ENCODE measurements at regions not wholly inside any gene's neighbourhood (a gene's known extent, or its start where the extent isn't known, plus 50 kb on each side); places are given as distances from the start of the nearest gene placed in this dataset.

DNA sequence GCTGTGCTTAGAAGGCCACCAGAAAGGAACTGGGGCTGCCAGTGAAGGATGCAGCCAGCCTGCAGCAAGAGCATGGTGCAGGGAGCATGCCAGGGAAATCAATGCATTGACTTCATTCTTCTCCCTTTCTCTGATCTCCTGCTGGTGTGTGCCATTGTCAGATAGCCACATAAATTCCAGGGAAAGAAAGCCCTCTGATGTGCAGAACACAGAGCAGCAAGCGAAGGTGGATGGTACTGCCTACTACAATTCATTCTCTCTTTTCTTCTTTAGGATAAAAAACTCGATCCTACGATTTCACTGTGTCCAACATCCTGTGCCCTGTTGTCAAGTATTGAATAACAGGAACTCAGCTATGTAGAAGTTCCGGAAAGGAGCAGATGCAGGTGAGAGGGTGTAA, 446.7 kb upstream of the TMEM132C start:
- TF ChIP-seq EP300 (conservative IDR thresholded peaks at IDR 0.05; ENCODE audit: poor library complexity, severe bottlenecking) (no peak), MXI1 (conservative IDR thresholded peaks at IDR 0.05; ENCODE audit: poor library complexity, severe bottlenecking) (no peak), TAF1 (IDR thresholded peaks at IDR 0.05; ENCODE audit: low read depth) (no peak), POLR2AphosphoS5 (IDR thresholded peaks at IDR 0.05) (no peak), SMC3 (conservative IDR thresholded peaks at IDR 0.05; ENCODE audit: poor library complexity) (no peak), RAD21 (conservative IDR thresholded peaks at IDR 0.05) (no peak), EZH2 (IDR thresholded peaks at IDR 0.05; ENCODE audit: borderline replicate concordance, insufficient read depth, low read length, poor library complexity, severe bottlenecking) (no peak)
- TF ChIP-seq, protein P1, sequence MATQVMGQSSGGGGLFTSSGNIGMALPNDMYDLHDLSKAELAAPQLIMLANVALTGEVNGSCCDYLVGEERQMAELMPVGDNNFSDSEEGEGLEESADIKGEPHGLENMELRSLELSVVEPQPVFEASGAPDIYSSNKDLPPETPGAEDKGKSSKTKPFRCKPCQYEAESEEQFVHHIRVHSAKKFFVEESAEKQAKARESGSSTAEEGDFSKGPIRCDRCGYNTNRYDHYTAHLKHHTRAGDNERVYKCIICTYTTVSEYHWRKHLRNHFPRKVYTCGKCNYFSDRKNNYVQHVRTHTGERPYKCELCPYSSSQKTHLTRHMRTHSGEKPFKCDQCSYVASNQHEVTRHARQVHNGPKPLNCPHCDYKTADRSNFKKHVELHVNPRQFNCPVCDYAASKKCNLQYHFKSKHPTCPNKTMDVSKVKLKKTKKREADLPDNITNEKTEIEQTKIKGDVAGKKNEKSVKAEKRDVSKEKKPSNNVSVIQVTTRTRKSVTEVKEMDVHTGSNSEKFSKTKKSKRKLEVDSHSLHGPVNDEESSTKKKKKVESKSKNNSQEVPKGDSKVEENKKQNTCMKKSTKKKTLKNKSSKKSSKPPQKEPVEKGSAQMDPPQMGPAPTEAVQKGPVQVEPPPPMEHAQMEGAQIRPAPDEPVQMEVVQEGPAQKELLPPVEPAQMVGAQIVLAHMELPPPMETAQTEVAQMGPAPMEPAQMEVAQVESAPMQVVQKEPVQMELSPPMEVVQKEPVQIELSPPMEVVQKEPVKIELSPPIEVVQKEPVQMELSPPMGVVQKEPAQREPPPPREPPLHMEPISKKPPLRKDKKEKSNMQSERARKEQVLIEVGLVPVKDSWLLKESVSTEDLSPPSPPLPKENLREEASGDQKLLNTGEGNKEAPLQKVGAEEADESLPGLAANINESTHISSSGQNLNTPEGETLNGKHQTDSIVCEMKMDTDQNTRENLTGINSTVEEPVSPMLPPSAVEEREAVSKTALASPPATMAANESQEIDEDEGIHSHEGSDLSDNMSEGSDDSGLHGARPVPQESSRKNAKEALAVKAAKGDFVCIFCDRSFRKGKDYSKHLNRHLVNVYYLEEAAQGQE (IDR thresholded peaks at IDR 0.05; ENCODE audit: borderline replicate concordance) = no peak
- TF ChIP-seq, protein P2, sequence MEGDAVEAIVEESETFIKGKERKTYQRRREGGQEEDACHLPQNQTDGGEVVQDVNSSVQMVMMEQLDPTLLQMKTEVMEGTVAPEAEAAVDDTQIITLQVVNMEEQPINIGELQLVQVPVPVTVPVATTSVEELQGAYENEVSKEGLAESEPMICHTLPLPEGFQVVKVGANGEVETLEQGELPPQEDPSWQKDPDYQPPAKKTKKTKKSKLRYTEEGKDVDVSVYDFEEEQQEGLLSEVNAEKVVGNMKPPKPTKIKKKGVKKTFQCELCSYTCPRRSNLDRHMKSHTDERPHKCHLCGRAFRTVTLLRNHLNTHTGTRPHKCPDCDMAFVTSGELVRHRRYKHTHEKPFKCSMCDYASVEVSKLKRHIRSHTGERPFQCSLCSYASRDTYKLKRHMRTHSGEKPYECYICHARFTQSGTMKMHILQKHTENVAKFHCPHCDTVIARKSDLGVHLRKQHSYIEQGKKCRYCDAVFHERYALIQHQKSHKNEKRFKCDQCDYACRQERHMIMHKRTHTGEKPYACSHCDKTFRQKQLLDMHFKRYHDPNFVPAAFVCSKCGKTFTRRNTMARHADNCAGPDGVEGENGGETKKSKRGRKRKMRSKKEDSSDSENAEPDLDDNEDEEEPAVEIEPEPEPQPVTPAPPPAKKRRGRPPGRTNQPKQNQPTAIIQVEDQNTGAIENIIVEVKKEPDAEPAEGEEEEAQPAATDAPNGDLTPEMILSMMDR (IDR thresholded peaks at IDR 0.05; ENCODE audit: poor library complexity, severe bottlenecking) = no peak
- Histone ChIP-seq H3K9me3 (ENCODE audit: low read length) (no peaks in the 10 kb centered on the region), H4K20me1 (ENCODE audit: insufficient read depth) (no peaks in the 10 kb centered on the region), H3K4me2 (ENCODE audit: low read length) (no peak overlapping the region), H3K9ac (ENCODE audit: low read length) (no peak overlapping the region), H3K9me2 (ENCODE audit: insufficient read depth, low read length) (no peaks in the 10 kb centered on the region), H3K27ac (ENCODE audit: low read length) (no peak overlapping the region), H3K36me3 (ENCODE audit: insufficient read depth, low read length) (no peaks in the 10 kb centered on the region), H2AFZ (ENCODE audit: low read depth, low read length) (no peak overlapping the region), H3K4me3 (ENCODE audit: low read length) (no peak overlapping the region), H3F3A (ENCODE audit: insufficient read depth, low read length, poor library complexity, severe bottlenecking) (no peaks in the 10 kb centered on the region), H3K27me3 (ENCODE audit: insufficient read depth, low read depth, low read length) (no peaks in the 10 kb centered on the region), H3K79me2 (replicated peaks; ENCODE audit: insufficient read depth, low read length) (no peaks in the 10 kb centered on the region)

DNA sequence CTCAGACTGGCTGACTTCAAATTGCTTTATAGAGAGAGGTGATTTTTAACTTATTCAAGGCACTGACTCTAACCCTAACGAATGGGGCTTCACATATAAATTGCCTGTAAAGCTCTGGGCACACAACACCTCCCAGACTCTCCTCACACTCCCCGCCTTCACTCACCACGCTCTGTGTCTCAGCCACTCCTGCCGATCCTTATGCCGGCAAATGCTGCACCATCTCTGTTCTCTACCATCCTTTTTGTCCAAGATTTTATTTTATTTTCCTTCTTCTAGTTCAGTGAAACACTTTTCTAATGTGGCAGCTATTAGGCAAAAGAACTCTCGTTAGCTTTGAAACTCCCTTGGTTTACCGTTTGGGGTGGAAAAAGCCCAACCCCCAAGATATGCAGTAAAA, 446.1 kb upstream of the TMEM132C start:
- Histone ChIP-seq H3F3A (ENCODE audit: insufficient read depth, low read length, poor library complexity, severe bottlenecking) (no peaks in the 10 kb centered on the region), H2AFZ (ENCODE audit: low read depth, low read length) (no peak overlapping the region), H3K4me3 (ENCODE audit: low read length) (no peak overlapping the region), H3K36me3 (ENCODE audit: insufficient read depth, low read length) (no peaks in the 10 kb centered on the region), H3K79me2 (replicated peaks; ENCODE audit: insufficient read depth, low read length) (no peaks in the 10 kb centered on the region), H3K9ac (ENCODE audit: low read length) (no peak overlapping the region), H3K27ac (ENCODE audit: low read length) (no peak overlapping the region), H4K20me1 (ENCODE audit: insufficient read depth) (no peaks in the 10 kb centered on the region), H3K27me3 (ENCODE audit: insufficient read depth, low read depth, low read length) (no peaks in the 10 kb centered on the region), H3K9me2 (ENCODE audit: insufficient read depth, low read length) (no peaks in the 10 kb centered on the region), H3K4me2 (ENCODE audit: low read length) (no peak overlapping the region), H3K9me3 (ENCODE audit: low read length) (no peaks in the 10 kb centered on the region)
- TF ChIP-seq TAF1 (IDR thresholded peaks at IDR 0.05; ENCODE audit: low read depth) (no peak), EP300 (conservative IDR thresholded peaks at IDR 0.05; ENCODE audit: poor library complexity, severe bottlenecking) (no peak), MXI1 (conservative IDR thresholded peaks at IDR 0.05; ENCODE audit: poor library complexity, severe bottlenecking) (no peak), POLR2AphosphoS5 (IDR thresholded peaks at IDR 0.05) (no peak), EZH2 (IDR thresholded peaks at IDR 0.05; ENCODE audit: borderline replicate concordance, insufficient read depth, low read length, poor library complexity, severe bottlenecking) (no peak), SMC3 (conservative IDR thresholded peaks at IDR 0.05; ENCODE audit: poor library complexity) (no peak), RAD21 (conservative IDR thresholded peaks at IDR 0.05) (no peak)
- TF ChIP-seq, protein P1 (IDR thresholded peaks at IDR 0.05; ENCODE audit: borderline replicate concordance) = no peak
- TF ChIP-seq, protein P2 (IDR thresholded peaks at IDR 0.05; ENCODE audit: poor library complexity, severe bottlenecking) = no peak
